ENCODE measurements at regions not wholly inside any gene's neighbourhood (a gene's known extent, or its start where the extent isn't known, plus 50 kb on each side); places are given as distances from the start of the nearest gene placed in this dataset.

DNA sequence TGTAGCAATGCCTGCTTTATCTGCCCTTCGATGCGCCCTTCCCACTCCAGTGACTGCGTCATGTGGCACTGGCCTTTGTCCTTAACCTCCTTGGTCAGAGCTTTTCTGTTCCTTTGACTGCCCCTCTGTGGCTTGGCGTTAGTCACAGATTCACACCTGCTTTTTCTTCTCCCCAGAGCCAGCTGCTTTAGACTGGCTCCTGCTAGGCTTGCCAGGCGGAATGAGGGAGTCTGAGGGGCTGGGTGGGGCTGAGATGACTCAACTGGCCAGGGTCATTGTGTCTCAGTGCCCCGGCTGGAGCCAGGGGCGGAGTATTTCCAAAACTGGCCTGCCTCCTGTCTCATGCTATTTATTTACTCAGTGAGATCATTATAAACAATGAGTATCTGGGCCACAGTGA lies 194.1 kb downstream of the EMX2 start:
- H3K27me3 ChIP-seq (ENCODE audit: insufficient read depth, low read length), result peaks cover 50% of the 10 kb centered on the region
- peaks cover 17% of the 10 kb centered on the region for H3K4me1 ChIP-seq (ENCODE audit: insufficient read depth, low read length)
- 76% methylated on average over 7 of the region's 7 CpGs for WGBS
- no peaks in the 10 kb centered on the region for H3K36me3 ChIP-seq (ENCODE audit: insufficient read depth, low read length)
- H3K9ac ChIP-seq (ENCODE audit: low read depth, low read length), result no peak overlapping the region
- no peak overlapping the region for H3K27ac ChIP-seq (ENCODE audit: low read depth, low read length)
- H3K9me3 ChIP-seq (ENCODE audit: insufficient read depth, low read depth, low read length), result no peaks in the 10 kb centered on the region
- no peak overlapping the region for H3K4me3 ChIP-seq (ENCODE audit: low read length)

GRCh38 chr10:117740088-117740487 lies 197.5 kb downstream of the EMX2 start:
- WGBS, result 90% methylated on average over 1 of the region's 1 CpG

GRCh38 chr10:117740691-117741222 lies 198.2 kb downstream of the EMX2 start:
- H3K36me3 ChIP-seq (ENCODE audit: insufficient read depth, low read length), result no peaks in the 10 kb centered on the region
- H3K27ac ChIP-seq (ENCODE audit: low read depth, low read length), result no peak overlapping the region
- WGBS, result 85% methylated on average over 6 of the region's 6 CpGs
- H3K4me1 ChIP-seq (ENCODE audit: insufficient read depth, low read length), result no peaks in the 10 kb centered on the region
- H3K27me3 ChIP-seq (ENCODE audit: insufficient read depth, low read length), result peaks cover 23% of the 10 kb centered on the region
- H3K9ac ChIP-seq (ENCODE audit: low read depth, low read length), result no peak overlapping the region
- no peak overlapping the region for H3K4me3 ChIP-seq (ENCODE audit: low read length)
- no peaks in the 10 kb centered on the region for H3K9me3 ChIP-seq (ENCODE audit: insufficient read depth, low read depth, low read length)

More at GRCh38 chr10:117740088-117740487, 197.5 kb downstream of the EMX2 start:
- Histone ChIP-seq H3K27me3 (ENCODE audit: insufficient read depth, low read length) (peaks cover 29% of the 10 kb centered on the region), H3K4me3 (ENCODE audit: low read length) (no peak overlapping the region), H3K9me3 (ENCODE audit: insufficient read depth, low read depth, low read length) (no peaks in the 10 kb centered on the region), H3K36me3 (ENCODE audit: insufficient read depth, low read length) (no peaks in the 10 kb centered on the region), H3K9ac (ENCODE audit: low read depth, low read length) (no peak overlapping the region), H3K4me1 (ENCODE audit: insufficient read depth, low read length) (no peaks in the 10 kb centered on the region), H3K27ac (ENCODE audit: low read depth, low read length) (no peak overlapping the region)

GRCh38 chr10:117741524-117741923 lies 199.0 kb downstream of the EMX2 start:
- Histone ChIP-seq H3K9ac (ENCODE audit: low read depth, low read length) (no peak overlapping the region), H3K4me3 (ENCODE audit: low read length) (no peak overlapping the region), H3K4me1 (ENCODE audit: insufficient read depth, low read length) (no peaks in the 10 kb centered on the region), H3K27ac (ENCODE audit: low read depth, low read length) (no peak overlapping the region), H3K27me3 (ENCODE audit: insufficient read depth, low read length) (peaks cover 15% of the 10 kb centered on the region), H3K9me3 (ENCODE audit: insufficient read depth, low read depth, low read length) (no peaks in the 10 kb centered on the region), H3K36me3 (ENCODE audit: insufficient read depth, low read length) (no peaks in the 10 kb centered on the region)
- 85% methylated on average over 4 of the region's 4 CpGs for WGBS

- Histone ChIP-seq H3K27me3 (ENCODE audit: insufficient read depth, low read length) (no peaks in the 10 kb centered on the region; the same call in 1 of the 2 replicates), H3K4me3 (ENCODE audit: low read length) (no peak overlapping the region), H3K27ac (ENCODE audit: low read depth, low read length) (no peak overlapping the region), H3K9me3 (ENCODE audit: insufficient read depth, low read depth, low read length) (no peaks in the 10 kb centered on the region), H3K9ac (ENCODE audit: low read depth, low read length) (no peak overlapping the region), H3K36me3 (ENCODE audit: insufficient read depth, low read length) (no peaks in the 10 kb centered on the region), H3K4me1 (ENCODE audit: insufficient read depth, low read length) (no peaks in the 10 kb centered on the region)
- 95% methylated on average over 7 of the region's 7 CpGs for WGBS
These were observed 201.0 kb downstream of the EMX2 start for GRCh38 chr10:117743509-117743908.

- Histone ChIP-seq H3K27me3 (ENCODE audit: insufficient read depth, low read length) (no peaks in the 10 kb centered on the region; the same call in 1 of the 2 replicates), H3K27ac (ENCODE audit: low read depth, low read length) (no peak overlapping the region), H3K9ac (ENCODE audit: low read depth, low read length) (no peak overlapping the region), H3K4me3 (ENCODE audit: low read length) (no peak overlapping the region), H3K36me3 (ENCODE audit: insufficient read depth, low read length) (no peaks in the 10 kb centered on the region), H3K4me1 (ENCODE audit: insufficient read depth, low read length) (no peaks in the 10 kb centered on the region), H3K9me3 (ENCODE audit: insufficient read depth, low read depth, low read length) (no peaks in the 10 kb centered on the region)
- WGBS, result 94% methylated on average over 2 of the region's 2 CpGs
These were observed 202.8 kb downstream of the EMX2 start for GRCh38 chr10:117745301-117745700.

GRCh38 chr10:117746541-117747448 lies 204.2 kb downstream of the EMX2 start:
- H3K27ac ChIP-seq (ENCODE audit: low read depth, low read length), result no peak overlapping the region
- H3K4me1 ChIP-seq (ENCODE audit: insufficient read depth, low read length), result no peaks in the 10 kb centered on the region
- WGBS, result 98% methylated on average over 9 of the region's 9 CpGs
- H3K36me3 ChIP-seq (ENCODE audit: insufficient read depth, low read length), result no peaks in the 10 kb centered on the region
- no peak overlapping the region for H3K4me3 ChIP-seq (ENCODE audit: low read length)
- no peak overlapping the region for H3K9ac ChIP-seq (ENCODE audit: low read depth, low read length)
- H3K27me3 ChIP-seq (ENCODE audit: insufficient read depth, low read length), result no peaks in the 10 kb centered on the region
- H3K9me3 ChIP-seq (ENCODE audit: insufficient read depth, low read depth, low read length), result no peaks in the 10 kb centered on the region

- H3K4me1 ChIP-seq (ENCODE audit: insufficient read depth, low read length), result no peaks in the 10 kb centered on the region
- H3K4me3 ChIP-seq (ENCODE audit: low read length), result no peak overlapping the region
- H3K27me3 ChIP-seq (ENCODE audit: insufficient read depth, low read length), result no peaks in the 10 kb centered on the region
- H3K36me3 ChIP-seq (ENCODE audit: insufficient read depth, low read length), result no peaks in the 10 kb centered on the region
- H3K9ac ChIP-seq (ENCODE audit: low read depth, low read length), result no peak overlapping the region
- H3K27ac ChIP-seq (ENCODE audit: low read depth, low read length), result no peak overlapping the region
- 89% methylated on average over 8 of the region's 12 CpGs for WGBS
- H3K9me3 ChIP-seq (ENCODE audit: insufficient read depth, low read depth, low read length), result no peaks in the 10 kb centered on the region
These were observed 205.1 kb downstream of the EMX2 start for GRCh38 chr10:117747636-117748035.

DNA sequence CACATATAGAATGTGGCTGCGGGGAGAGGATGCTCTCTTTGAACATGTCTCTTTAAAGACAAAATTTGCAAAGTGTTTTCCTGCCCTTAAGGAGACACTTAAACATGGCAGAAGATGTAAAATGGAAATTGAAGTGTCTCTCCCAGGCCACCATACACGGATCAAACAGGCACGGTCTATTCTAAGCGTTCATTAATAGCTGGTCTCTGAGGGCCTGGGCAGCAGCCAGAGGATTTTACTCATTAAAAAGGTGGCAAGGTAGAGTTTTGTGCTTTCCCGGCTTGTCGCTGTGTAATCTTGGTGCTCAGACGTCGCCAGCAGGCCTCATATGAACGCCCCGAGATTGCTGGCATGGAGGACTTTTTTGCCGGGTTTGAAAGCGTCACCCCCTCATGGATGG lies 205.5 kb downstream of the EMX2 start:
- H3K4me3 ChIP-seq (ENCODE audit: low read length), result no peak overlapping the region
- H3K27ac ChIP-seq (ENCODE audit: low read depth, low read length), result no peak overlapping the region
- H3K27me3 ChIP-seq (ENCODE audit: insufficient read depth, low read length), result no peaks in the 10 kb centered on the region
- H3K9ac ChIP-seq (ENCODE audit: low read depth, low read length), result no peak overlapping the region
- H3K36me3 ChIP-seq (ENCODE audit: insufficient read depth, low read length), result no peaks in the 10 kb centered on the region
- 92% methylated on average over 12 of the region's 12 CpGs for WGBS
- H3K9me3 ChIP-seq (ENCODE audit: insufficient read depth, low read depth, low read length), result no peaks in the 10 kb centered on the region
- H3K4me1 ChIP-seq (ENCODE audit: insufficient read depth, low read length), result no peaks in the 10 kb centered on the region

- WGBS, result 95% methylated on average over 4 of the region's 4 CpGs
- Histone ChIP-seq H3K4me1 (ENCODE audit: insufficient read depth, low read length) (peaks cover 5% of the 10 kb centered on the region), H3K27ac (ENCODE audit: low read depth, low read length) (no peak overlapping the region), H3K27me3 (ENCODE audit: insufficient read depth, low read length) (no peaks in the 10 kb centered on the region), H3K4me3 (ENCODE audit: low read length) (no peak overlapping the region), H3K36me3 (ENCODE audit: insufficient read depth, low read length) (no peaks in the 10 kb centered on the region), H3K9me3 (ENCODE audit: insufficient read depth, low read depth, low read length) (no peaks in the 10 kb centered on the region), H3K9ac (ENCODE audit: low read depth, low read length) (no peak overlapping the region)
These were observed 208.1 kb downstream of the EMX2 start for GRCh38 chr10:117750616-117751015.

DNA sequence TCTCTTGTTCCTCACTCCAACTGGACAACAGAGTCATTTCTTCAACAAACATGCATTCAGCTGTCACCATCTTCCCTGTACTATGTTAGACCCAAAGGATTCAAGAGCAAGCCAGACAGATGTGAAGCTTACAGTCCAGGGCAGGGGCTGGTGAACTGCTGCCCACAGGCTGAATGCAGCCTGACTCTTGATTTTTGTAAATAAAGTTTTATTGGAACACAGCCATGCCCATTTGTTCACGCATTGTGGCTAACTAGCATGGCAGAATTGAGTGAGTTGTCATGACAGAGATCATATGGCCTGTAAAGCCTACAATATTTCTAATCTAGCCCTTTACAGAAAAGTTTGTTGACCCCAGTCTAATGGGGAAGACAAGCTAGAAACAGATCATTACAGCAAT lies 208.7 kb downstream of the EMX2 start:
- Histone ChIP-seq H3K27me3 (ENCODE audit: insufficient read depth, low read length) (no peaks in the 10 kb centered on the region), H3K9ac (ENCODE audit: low read depth, low read length) (no peak overlapping the region), H3K9me3 (ENCODE audit: insufficient read depth, low read depth, low read length) (no peaks in the 10 kb centered on the region), H3K36me3 (ENCODE audit: insufficient read depth, low read length) (no peaks in the 10 kb centered on the region), H3K4me1 (ENCODE audit: insufficient read depth, low read length) (peaks cover 6% of the 10 kb centered on the region), H3K27ac (ENCODE audit: low read depth, low read length) (no peak overlapping the region), H3K4me3 (ENCODE audit: low read length) (no peak overlapping the region)
- WGBS, result 100% methylated on average over 1 of the region's 1 CpG

Data from HUES64 (cell line).